SH-SY5Y (cell line): ENCODE measurements at regions not wholly inside any gene's neighbourhood (a gene's known extent, or its start where the extent isn't known, plus 50 kb on each side); places are given as distances from the start of the nearest gene placed in this dataset.

Source experiments
- GATA2 ChIP-seq: IDR thresholded peaks from 2 replicates; pipeline ENCODE4 v1.6.1; 2011; ENCODE audit warnings: mild to moderate bottlenecking, low read depth, low read length
- GATA3 ChIP-seq: IDR thresholded peaks from 2 replicates; pipeline ENCODE4 v1.6.1; 2011; ENCODE audit warnings: low read depth, mild to moderate bottlenecking, low read length, moderate library complexity

- TF ChIP-seq GATA3, result no peak
- no peak for TF ChIP-seq GATA2
Observed at GRCh38 chr14:54085232-54085761, 128.7 kb upstream of the BMP4 start.

- no peak for TF ChIP-seq GATA3
- TF ChIP-seq GATA2, result no peak
Observed at GRCh38 chr14:54085841-54086240, 129.2 kb upstream of the BMP4 start.

GRCh38 chr14:54086767-54087166 lies 130.1 kb upstream of the BMP4 start:
- TF ChIP-seq GATA3 (no peak), GATA2 (no peak)

- TF ChIP-seq GATA2 (no peak), GATA3 (no peak)
Observed at GRCh38 chr14:54087376-54087775, 130.8 kb upstream of the BMP4 start.

GRCh38 chr14:54088271-54088670 lies 131.6 kb upstream of the BMP4 start:
- no peak for TF ChIP-seq GATA3
- TF ChIP-seq GATA2, result no peak

- no peak for TF ChIP-seq GATA3
- no peak for TF ChIP-seq GATA2
Observed at GRCh38 chr14:54090274-54090673, 133.6 kb upstream of the BMP4 start.

GRCh38 chr14:54094765-54095164 lies 138.1 kb upstream of the BMP4 start:
- TF ChIP-seq GATA3, result no peak

- TF ChIP-seq GATA2, result no peak
- TF ChIP-seq GATA3, result no peak
Observed at GRCh38 chr14:54098536-54098935, 141.9 kb upstream of the BMP4 start.

GRCh38 chr14:54102051-54102456 lies 145.4 kb upstream of the BMP4 start:
- TF ChIP-seq GATA3, result no peak
- TF ChIP-seq GATA2, result no peak

- TF ChIP-seq GATA2 (no peak), GATA3 (no peak)
Observed at GRCh38 chr14:54102530-54102929, 145.9 kb upstream of the BMP4 start.

GRCh38 chr14:54104601-54105145 lies 148.0 kb upstream of the BMP4 start:
- no peak for TF ChIP-seq GATA2

- no peak for TF ChIP-seq GATA3
- no peak for TF ChIP-seq GATA2
Observed at GRCh38 chr14:54105406-54105805, 148.8 kb upstream of the BMP4 start.

- TF ChIP-seq GATA3 (no peak), GATA2 (no peak)
Observed at GRCh38 chr14:54105898-54106297, 149.3 kb upstream of the BMP4 start.

GRCh38 chr14:54106661-54107377 lies 150.2 kb upstream of the BMP4 start:
- TF ChIP-seq GATA3, result no peak
- TF ChIP-seq GATA2, result no peak
